Esophagus squamous epithelium (tissue), 5 donors: ENCODE measurements at regions not wholly inside any gene's neighbourhood (a gene's known extent, or its start where the extent isn't known, plus 50 kb on each side); places are given as distances from the start of the nearest gene placed in this dataset.

Experiments
- DNase-seq: peaks from one replicate; lab custom pipeline; 2025; lab: John Stamatoyannopoulos, UW
- H3K27ac ChIP-seq, 4 donors: fragments of 200-600 bp; sonication (generic); one replicate each; pipeline ENCODE4 v1.5.1; 2016 to 2019; ENCODE audit warnings: mild to moderate bottlenecking in 1 of 4
- H3K27me3 ChIP-seq, 4 donors: fragments of 200-600 bp; sonication (generic); 1 replicate in 3 of 4; 2 replicates in 1 of 4; pipeline versions ENCODE4 v1.5.1 to v1.6.0; 2017 to 2021; ENCODE audit warnings: antibody characterized with exemption in 1 of 4
- H3K36me3 ChIP-seq, 3 donors: fragments of 200-600 bp; sonication (generic); one replicate each; pipeline ENCODE4 v1.5.1; 2016 to 2019
- H3K4me1 ChIP-seq, 3 donors: fragments of 200-600 bp; sonication (generic); one replicate each; pipeline ENCODE4 v1.5.1; 2017 to 2019
- H3K4me3 ChIP-seq, 4 donors: fragments of 200-600 bp; sonication (generic); 1 replicate in 3 of 4; 2 replicates in 1 of 4; pipeline ENCODE4 v1.5.1; 2016 to 2019; ENCODE audit warnings: mild to moderate bottlenecking in 2 of 4, moderate library complexity in 1 of 4
- H3K9me3 ChIP-seq, 3 donors: fragments of 200-600 bp; sonication (generic); one replicate each; pipeline ENCODE4 v1.5.1; 2016 to 2019
- POLR2A ChIP-seq, 4 donors: fragments of 450-650 bp; IDR thresholded peaks; one replicate each; pipeline ENCODE4 v1.6.1; 2017; ENCODE audit warnings: antibody characterized with exemption in 4 of 4, mild to moderate bottlenecking in 4 of 4, moderate library complexity in 3 of 4
- WGBS, 2 donors: methylation state at CpG; one replicate each; pipeline ENCODE4 v1.1.5; 2018; 5-methylcytosine and 5-hydroxymethylcytosine counted together
- intact Hi-C: fragments of 100-400 bp; cut with DNase I; formaldehyde crosslinking; loops from one replicate; pipeline ENCODE4 v1.15.0; 2022
- TF ChIP-seq, protein P1 (sequence below), 6 experiments: fragments of 450-650 bp in 4 of 6; fragments of 200-600 bp in 2 of 6; sonication (generic) in 2 of 6; IDR thresholded peaks; one replicate each; pipeline ENCODE4 v1.5.1; 2016 to 2019; ENCODE audit warnings: antibody characterized with exemption in 6 of 6, mild to moderate bottlenecking in 4 of 6, moderate library complexity in 4 of 6
- donor health status: DM: yes; HTN: yes; CAD: no.

DNA sequence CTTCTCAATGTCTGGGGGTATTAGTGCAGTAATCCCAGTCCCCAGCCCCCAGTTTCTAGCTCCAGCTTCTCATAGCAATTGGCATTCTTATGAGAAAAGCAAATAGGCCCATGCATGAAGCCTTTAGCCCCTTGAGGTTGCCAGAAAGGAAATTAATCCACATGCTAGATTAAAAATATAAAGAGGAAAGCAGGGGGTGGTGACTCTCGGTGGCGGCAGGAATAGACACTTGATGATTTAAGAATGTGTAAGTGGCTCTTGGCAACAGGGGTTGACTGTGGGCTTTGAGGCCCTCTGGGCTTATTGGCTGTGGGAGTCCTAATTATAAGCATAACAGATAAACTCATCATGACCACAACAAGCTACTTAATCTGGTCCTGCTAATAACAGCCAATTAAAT, 1367.3 kb upstream of the FLRT2 start:
- Histone ChIP-seq H3K4me3 (no peak overlapping the region), H3K36me3 (no peaks in the 10 kb centered on the region), H3K27ac (no peak overlapping the region), H3K9me3 (no peaks in the 10 kb centered on the region), H3K4me1 (no peaks in the 10 kb centered on the region), H3K27me3 (no peaks in the 10 kb centered on the region)
- no peak for TF ChIP-seq POLR2A (IDR thresholded peaks at IDR 0.05)
- TF ChIP-seq, protein P1, sequence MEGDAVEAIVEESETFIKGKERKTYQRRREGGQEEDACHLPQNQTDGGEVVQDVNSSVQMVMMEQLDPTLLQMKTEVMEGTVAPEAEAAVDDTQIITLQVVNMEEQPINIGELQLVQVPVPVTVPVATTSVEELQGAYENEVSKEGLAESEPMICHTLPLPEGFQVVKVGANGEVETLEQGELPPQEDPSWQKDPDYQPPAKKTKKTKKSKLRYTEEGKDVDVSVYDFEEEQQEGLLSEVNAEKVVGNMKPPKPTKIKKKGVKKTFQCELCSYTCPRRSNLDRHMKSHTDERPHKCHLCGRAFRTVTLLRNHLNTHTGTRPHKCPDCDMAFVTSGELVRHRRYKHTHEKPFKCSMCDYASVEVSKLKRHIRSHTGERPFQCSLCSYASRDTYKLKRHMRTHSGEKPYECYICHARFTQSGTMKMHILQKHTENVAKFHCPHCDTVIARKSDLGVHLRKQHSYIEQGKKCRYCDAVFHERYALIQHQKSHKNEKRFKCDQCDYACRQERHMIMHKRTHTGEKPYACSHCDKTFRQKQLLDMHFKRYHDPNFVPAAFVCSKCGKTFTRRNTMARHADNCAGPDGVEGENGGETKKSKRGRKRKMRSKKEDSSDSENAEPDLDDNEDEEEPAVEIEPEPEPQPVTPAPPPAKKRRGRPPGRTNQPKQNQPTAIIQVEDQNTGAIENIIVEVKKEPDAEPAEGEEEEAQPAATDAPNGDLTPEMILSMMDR (IDR thresholded peaks at IDR 0.05) = no peak
- DNase-seq = no peak
- 52 to 55% methylated on average over 2 of the region's 2 CpGs for WGBS, 2 donors
- intact Hi-C loops = no loop called here

DNA sequence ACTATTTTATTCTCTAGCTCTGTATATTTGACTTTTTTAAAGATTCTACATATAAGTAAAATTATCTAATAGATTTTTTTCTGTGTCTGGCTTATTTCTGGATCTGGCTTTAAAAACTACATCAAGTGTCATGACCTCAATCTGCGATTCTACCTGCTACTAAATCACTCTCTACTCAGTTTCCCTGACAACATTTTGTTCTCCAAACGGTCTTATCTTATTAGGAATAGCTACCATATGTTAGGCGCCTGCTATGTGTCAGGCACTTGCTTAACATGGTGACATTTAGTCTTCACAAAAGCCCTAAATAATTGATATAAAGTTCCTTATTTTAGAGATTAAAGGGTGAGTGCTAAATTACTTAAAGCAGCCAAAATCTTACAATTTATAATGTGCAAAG, 1362.9 kb upstream of the FLRT2 start:
- DNase-seq = no peak
- no peak for TF ChIP-seq POLR2A (IDR thresholded peaks at IDR 0.05)
- TF ChIP-seq, protein P1 (IDR thresholded peaks at IDR 0.05) = no peak

DNA sequence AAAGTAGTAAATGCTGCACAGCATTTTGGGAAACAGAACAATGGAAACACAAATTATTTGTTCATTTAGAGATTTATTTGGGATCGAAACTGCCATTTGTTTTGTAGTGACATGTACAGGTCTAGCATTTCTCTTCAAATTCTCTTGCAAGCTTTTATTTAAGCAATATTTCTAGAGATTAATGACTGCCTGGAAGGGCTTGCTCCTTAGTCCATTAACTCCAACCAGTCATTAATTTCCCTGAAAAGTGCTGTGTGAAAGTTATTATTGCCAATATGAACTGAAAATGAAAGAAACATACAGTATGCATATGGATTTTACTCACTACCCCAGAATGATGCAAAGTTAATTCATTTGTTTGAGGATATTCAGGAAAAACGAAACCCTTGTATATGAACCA, 1349.6 kb upstream of the FLRT2 start:
- intact Hi-C loops = no loop called here
- H3K4me3 ChIP-seq = no peak overlapping the region
- DNase-seq = no peak
- H3K9me3 ChIP-seq = no peaks in the 10 kb centered on the region
- no peaks in the 10 kb centered on the region for H3K4me1 ChIP-seq
- H3K27me3 ChIP-seq = no peaks in the 10 kb centered on the region
- H3K27ac ChIP-seq = no peak overlapping the region
- no peaks in the 10 kb centered on the region for H3K36me3 ChIP-seq
- WGBS, 2 donors = 45 to 62% methylated on average over 2 of the region's 2 CpGs
- TF ChIP-seq, protein P1 (IDR thresholded peaks at IDR 0.05) = no peak
- TF ChIP-seq POLR2A (IDR thresholded peaks at IDR 0.05) = no peak

More for the DNA sequence above, 1362.9 kb upstream of the FLRT2 start:
- 61 to 63% methylated on average over 3 of the region's 3 CpGs for WGBS, 2 donors
- intact Hi-C loops = no loop called here
- Histone ChIP-seq H3K4me3 (no peak overlapping the region), H3K36me3 (no peaks in the 10 kb centered on the region), H3K9me3 (no peaks in the 10 kb centered on the region), H3K27me3 (no peaks in the 10 kb centered on the region), H3K27ac (no peak overlapping the region), H3K4me1 (no peaks in the 10 kb centered on the region)

DNA sequence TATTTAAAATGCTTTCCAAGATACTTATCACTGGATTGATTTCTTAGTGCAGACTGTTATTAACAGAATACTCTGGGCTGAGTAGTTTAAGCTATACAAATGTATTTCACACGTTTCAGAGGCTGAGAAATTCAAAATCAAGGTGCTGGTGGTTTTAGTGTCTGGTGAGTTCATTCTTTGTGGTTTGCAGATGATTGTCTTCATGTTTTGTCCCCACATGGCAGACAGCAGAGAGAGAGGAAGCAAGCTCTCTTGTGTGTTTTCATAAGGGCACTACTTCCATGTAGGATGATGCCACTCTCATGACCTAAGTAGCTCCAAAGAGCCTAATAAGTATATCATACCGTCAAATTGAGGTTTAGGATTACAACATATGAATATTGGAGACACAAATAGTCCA, 1348.9 kb upstream of the FLRT2 start:
- no peaks in the 10 kb centered on the region for H3K36me3 ChIP-seq
- no peak for TF ChIP-seq POLR2A (IDR thresholded peaks at IDR 0.05)
- TF ChIP-seq, protein P1 (IDR thresholded peaks at IDR 0.05) = no peak
- intact Hi-C loops = no loop called here
- H3K27ac ChIP-seq = no peak overlapping the region
- no peak for DNase-seq
- H3K27me3 ChIP-seq = no peaks in the 10 kb centered on the region
- no peak overlapping the region for H3K4me3 ChIP-seq
- H3K4me1 ChIP-seq = no peaks in the 10 kb centered on the region
- WGBS, 2 donors = 53 to 72% methylated on average over 2 of the region's 2 CpGs
- H3K9me3 ChIP-seq = no peaks in the 10 kb centered on the region

DNA sequence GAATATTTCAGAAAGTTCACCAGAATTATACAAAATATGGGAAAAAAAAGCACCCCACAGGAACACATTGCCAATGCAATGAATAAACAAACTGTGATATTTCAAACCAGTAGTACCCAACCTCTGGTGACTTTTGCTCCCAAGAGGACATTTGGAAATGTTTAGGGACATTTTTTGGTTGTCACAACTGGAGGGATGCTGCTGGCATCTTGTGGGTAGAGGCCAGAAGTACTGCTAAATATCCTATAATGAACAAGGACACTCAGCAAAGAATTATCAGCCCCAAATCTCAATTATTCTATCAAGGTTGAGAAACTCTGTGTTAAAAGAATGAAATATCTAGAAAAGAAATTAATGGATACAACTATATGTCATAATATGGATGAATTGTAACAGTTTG, 1334.4 kb upstream of the FLRT2 start:
- intact Hi-C loops = no loop called here
- DNase-seq = no peak
- Histone ChIP-seq H3K27ac (no peak overlapping the region), H3K9me3 (peaks cover 0 to 8% (median 0%) of the 10 kb centered on the region in 3 donors), H3K4me1 (no peaks in the 10 kb centered on the region), H3K4me3 (no peak overlapping the region), H3K36me3 (no peaks in the 10 kb centered on the region), H3K27me3 (no peaks in the 10 kb centered on the region)
- TF ChIP-seq POLR2A (IDR thresholded peaks at IDR 0.05) = no peak
- TF ChIP-seq, protein P1 (IDR thresholded peaks at IDR 0.05) = no peak
